Caco-2 (cell line): ENCODE measurements at regions not wholly inside any gene's neighbourhood (a gene's known extent, or its start where the extent isn't known, plus 50 kb on each side); places are given as distances from the start of the nearest gene placed in this dataset.

Experiments used
- BruUV-seq: library from RNA; stranded (reverse); fragments of 400-500 nt; replicated peaks from 2 replicates; lab custom pipeline; 2021; lab: Mats Ljungman, UMichigan
- CTCF ChIA-PET: fragments of 300-600 bp; sonication (Branson Sonifier 250); formaldehyde crosslinking; loops from one replicate; lab custom pipeline; 2022; ENCODE audit warnings: antibody characterized with exemption; lab: Charles Lee
- POLR2A ChIA-PET: fragments of 300-600 bp; sonication (Branson Sonifier 250); formaldehyde crosslinking; loops from one replicate; lab custom pipeline; 2022; ENCODE audit warnings: antibody characterized with exemption; lab: Charles Lee
- DNase-seq, 2 experiments: peaks; one replicate each; pipeline versions ENCODE4 v3.0.0 to v3.0.0-alpha.2; 2020 to 2022
- H3K27me3 ChIP-seq: replicated peaks from 2 replicates; pipeline ENCODE4 v1.6.0; 2011; ENCODE audit warnings: low read length; ENCODE audit not compliant: control insufficient read depth, insufficient read depth
- H3K36me3 ChIP-seq: 2 replicates; pipeline ENCODE4 v1.5.1; 2011; ENCODE audit warnings: low read length; ENCODE audit not compliant: control insufficient read depth, insufficient read depth
- H3K4me1 ChIP-seq: fragments of 250-450 bp; sonication (Bioruptor Pico); 2 replicates; pipeline ENCODE4 v1.5.1; 2020; ENCODE audit warnings: mild to moderate bottlenecking
- H3K4me3 ChIP-seq: 2 replicates; pipeline ENCODE4 v1.5.1; 2011; ENCODE audit warnings: low read depth, mild to moderate bottlenecking, control low read depth, low read length
- H3K9me3 ChIP-seq: fragments of 250-450 bp; sonication (Bioruptor Pico); 2 replicates; pipeline ENCODE4 v1.5.1; 2020; ENCODE audit warnings: mild to moderate bottlenecking, moderate library complexity
- H3K27ac Mint-ChIP-seq: one replicate; pipeline ENCODE4 v1.8.0; 2022; ENCODE audit warnings: mixed read lengths; ENCODE audit not compliant: unreplicated experiment
- H3K27me3 Mint-ChIP-seq: one replicate; pipeline ENCODE4 v1.8.0; 2022; ENCODE audit warnings: mixed read lengths; ENCODE audit not compliant: insufficient read depth, unreplicated experiment
- H3K36me3 Mint-ChIP-seq: one replicate; pipeline ENCODE4 v1.8.0; 2022; ENCODE audit warnings: mild to moderate bottlenecking, mixed read lengths; ENCODE audit not compliant: insufficient read depth, unreplicated experiment
- H3K4me1 Mint-ChIP-seq: one replicate; pipeline ENCODE4 v1.8.0; 2022; ENCODE audit warnings: low read depth, mixed read lengths; ENCODE audit not compliant: unreplicated experiment
- H3K4me3 Mint-ChIP-seq: one replicate; pipeline ENCODE4 v1.8.0; 2022; ENCODE audit warnings: mild to moderate bottlenecking, moderate library complexity, mixed read lengths; ENCODE audit not compliant: unreplicated experiment
- H3K9me3 Mint-ChIP-seq: one replicate; pipeline ENCODE4 v1.8.0; 2022; ENCODE audit warnings: mixed read lengths; ENCODE audit not compliant: unreplicated experiment
- CTCF ChIP-seq, 2 experiments: fragments of 200-600 bp in 1 of 2; IDR thresholded peaks; 1 replicate in 1 of 2; 2 replicates in 1 of 2; pipeline versions ENCODE4 v1.5.1 to v1.8.0; 2011 to 2022; ENCODE audit warnings: antibody characterized with exemption in 1 of 2, control low read depth in 1 of 2, inconsistent platforms in 1 of 2, low read depth in 1 of 2, low read length in 1 of 2, mild to moderate bottlenecking in 1 of 2, moderate library complexity in 1 of 2; ENCODE audit not compliant: insufficient read depth in 1 of 2, severe bottlenecking in 1 of 2, unreplicated experiment in 1 of 2
- intact Hi-C: fragments of 100-400 bp; cut with micrococcal nuclease; formaldehyde crosslinking; loops from one replicate; pipeline ENCODE4 v1.10.0; 2022; ENCODE audit not compliant: unreplicated experiment

- intact Hi-C loops = no loop called here
- TF ChIP-seq CTCF (IDR thresholded peaks at IDR 0.05; ENCODE audit: insufficient read depth in 1 of 2, low read depth in 1 of 2, low read length in 1 of 2, severe bottlenecking in 1 of 2, unreplicated experiment in 1 of 2) = no peak
- H3K36me3 Mint-ChIP-seq = no peaks in the 10 kb centered on the region
- no peaks in the 10 kb centered on the region; the same call in 1 of the 2 replicates for H3K9me3 ChIP-seq
- no peak overlapping the region for H3K27ac Mint-ChIP-seq
- peaks cover 18% of the 10 kb centered on the region for H3K9me3 Mint-ChIP-seq
- POLR2A ChIA-PET = no interaction called here
- H3K27me3 Mint-ChIP-seq = no peaks in the 10 kb centered on the region
- no TSS peak for BruUV-seq
- no peak overlapping the region for H3K4me3 ChIP-seq
- H3K4me3 Mint-ChIP-seq = no peak overlapping the region
- no peaks in the 10 kb centered on the region for H3K4me1 ChIP-seq
- CTCF ChIA-PET = no interaction called here
- H3K4me1 Mint-ChIP-seq = no peaks in the 10 kb centered on the region
- H3K27me3 ChIP-seq = no peaks in the 10 kb centered on the region
- H3K36me3 ChIP-seq = no peaks in the 10 kb centered on the region
- no peak for DNase-seq
Measured at GRCh38 chr17:70454908-70455307, 285.6 kb downstream of the KCNJ2 start.

- H3K27ac Mint-ChIP-seq = no peak overlapping the region
Measured at GRCh38 chr17:70464995-70465394, 295.7 kb downstream of the KCNJ2 start.

GRCh38 chr17:70468661-70469060 lies 299.3 kb downstream of the KCNJ2 start:
- H3K4me3 Mint-ChIP-seq = no peak overlapping the region
- H3K27me3 Mint-ChIP-seq = no peaks in the 10 kb centered on the region
- H3K36me3 Mint-ChIP-seq = no peaks in the 10 kb centered on the region
- TF ChIP-seq CTCF (IDR thresholded peaks at IDR 0.05; ENCODE audit: insufficient read depth in 1 of 2, low read depth in 1 of 2, low read length in 1 of 2, severe bottlenecking in 1 of 2, unreplicated experiment in 1 of 2) = no peak
- no peaks in the 10 kb centered on the region for H3K9me3 Mint-ChIP-seq
- no peaks in the 10 kb centered on the region for H3K9me3 ChIP-seq
- H3K4me3 ChIP-seq = no peak overlapping the region
- ChIA-PET CTCF (no interaction called here), POLR2A (no interaction called here)
- H3K4me1 Mint-ChIP-seq = no peaks in the 10 kb centered on the region
- intact Hi-C loops = no loop called here
- H3K4me1 ChIP-seq = no peaks in the 10 kb centered on the region
- H3K36me3 ChIP-seq = no peaks in the 10 kb centered on the region
- no peak overlapping the region for H3K27ac Mint-ChIP-seq
- H3K27me3 ChIP-seq = no peaks in the 10 kb centered on the region
- no peak for DNase-seq
- BruUV-seq = no TSS peak

More at GRCh38 chr17:70464995-70465394, 295.7 kb downstream of the KCNJ2 start:
- CTCF ChIA-PET = no interaction called here
- H3K4me1 Mint-ChIP-seq = no peaks in the 10 kb centered on the region
- H3K4me1 ChIP-seq = no peaks in the 10 kb centered on the region
- H3K9me3 ChIP-seq = no peaks in the 10 kb centered on the region
- DNase-seq = no peak
- H3K4me3 ChIP-seq = no peak overlapping the region
- H3K9me3 Mint-ChIP-seq = no peaks in the 10 kb centered on the region
- TF ChIP-seq CTCF (IDR thresholded peaks at IDR 0.05; ENCODE audit: insufficient read depth in 1 of 2, low read depth in 1 of 2, low read length in 1 of 2, severe bottlenecking in 1 of 2, unreplicated experiment in 1 of 2) = no peak
- POLR2A ChIA-PET = no interaction called here
- intact Hi-C loops = no loop called here
- BruUV-seq = no TSS peak
- no peaks in the 10 kb centered on the region for H3K36me3 Mint-ChIP-seq
- no peaks in the 10 kb centered on the region for H3K27me3 ChIP-seq
- H3K4me3 Mint-ChIP-seq = no peak overlapping the region
- H3K27me3 Mint-ChIP-seq = no peaks in the 10 kb centered on the region
- H3K36me3 ChIP-seq = no peaks in the 10 kb centered on the region
